Mucosa of rectum (tissue), 2 donors: ENCODE measurements at regions not wholly inside any gene's neighbourhood (a gene's known extent, or its start where the extent isn't known, plus 50 kb on each side); places are given as distances from the start of the nearest gene placed in this dataset.

Experiments
- H3K27ac ChIP-seq, 2 donors: one replicate each; pipeline ENCODE4 v1.7.0; 2013; ENCODE audit warnings: inconsistent platforms in 2 of 2, low read depth in 2 of 2, low read length in 2 of 2
- H3K27me3 ChIP-seq, 2 donors: one replicate each; pipeline ENCODE4 v1.7.0; 2013; ENCODE audit warnings: low read length in 2 of 2; ENCODE audit not compliant: control insufficient read depth in 2 of 2, insufficient read depth in 2 of 2
- H3K36me3 ChIP-seq, 2 donors: one replicate each; pipeline ENCODE4 v1.7.0; 2013; ENCODE audit warnings: low read length in 2 of 2; ENCODE audit not compliant: control insufficient read depth in 2 of 2, insufficient read depth in 2 of 2
- H3K4me1 ChIP-seq, 2 donors: one replicate each; pipeline ENCODE4 v1.7.0; 2013; ENCODE audit warnings: low read length in 2 of 2, mild to moderate bottlenecking in 1 of 2; ENCODE audit not compliant: control insufficient read depth in 2 of 2, insufficient read depth in 2 of 2
- H3K4me3 ChIP-seq, 2 donors: one replicate each; pipeline ENCODE4 v1.7.0; 2013; ENCODE audit warnings: low read length in 2 of 2
- H3K9ac ChIP-seq, 2 donors: one replicate each; pipeline ENCODE4 v1.7.0; 2013; ENCODE audit warnings: low read length in 2 of 2, low read depth in 1 of 2, mild to moderate bottlenecking in 1 of 2
- H3K9me3 ChIP-seq, 2 donors: one replicate each; pipeline ENCODE4 v1.7.0; 2013; ENCODE audit warnings: low read length in 2 of 2; ENCODE audit not compliant: control insufficient read depth in 2 of 2
- donor health status: healthy.
- donor health status: Normal muscosa, but diverticular disease.

DNA sequence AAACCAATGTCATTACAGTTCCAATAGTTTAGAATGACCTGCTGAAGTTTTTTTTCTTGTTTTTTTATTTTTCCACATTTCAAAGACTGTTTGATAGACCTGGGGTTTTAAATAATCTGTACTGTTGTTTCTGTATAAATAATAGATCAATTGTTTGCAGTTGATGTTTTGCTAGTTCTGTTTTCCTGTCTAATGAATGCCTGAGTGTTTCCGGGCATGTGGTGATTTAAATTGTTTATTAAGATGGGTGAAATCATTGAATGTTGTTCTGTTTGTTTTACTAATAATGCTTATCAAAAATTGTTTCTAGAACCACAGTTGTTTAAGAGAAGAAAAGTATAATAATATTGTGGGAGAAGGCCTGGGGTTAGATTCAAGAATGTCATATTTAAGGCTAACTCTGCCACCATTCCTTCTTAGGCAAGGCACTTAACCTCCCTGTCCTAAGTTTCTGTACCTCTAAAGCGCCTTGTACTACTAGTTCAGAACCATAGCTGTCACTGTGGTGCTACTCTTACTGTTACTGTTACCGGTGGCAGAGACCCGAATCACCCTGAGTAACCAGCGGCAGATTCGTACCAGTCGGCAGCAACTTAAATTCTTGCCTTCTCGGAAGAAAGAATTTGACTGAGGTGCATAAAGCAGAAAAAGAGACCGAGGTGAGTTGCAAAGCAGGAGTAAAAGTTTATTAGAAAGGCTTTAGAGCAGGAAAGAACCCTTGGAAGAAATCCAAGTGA lies 1014.1 kb downstream of the REEP3 start:
- no peaks in the 10 kb centered on the region for H3K4me1 ChIP-seq
- H3K36me3 ChIP-seq: no peaks in the 10 kb centered on the region
- H3K27ac ChIP-seq: no peak overlapping the region
- no peak overlapping the region for H3K4me3 ChIP-seq
- no peak overlapping the region for H3K9ac ChIP-seq
- no peaks in the 10 kb centered on the region for H3K9me3 ChIP-seq
- no peaks in the 10 kb centered on the region for H3K27me3 ChIP-seq

DNA sequence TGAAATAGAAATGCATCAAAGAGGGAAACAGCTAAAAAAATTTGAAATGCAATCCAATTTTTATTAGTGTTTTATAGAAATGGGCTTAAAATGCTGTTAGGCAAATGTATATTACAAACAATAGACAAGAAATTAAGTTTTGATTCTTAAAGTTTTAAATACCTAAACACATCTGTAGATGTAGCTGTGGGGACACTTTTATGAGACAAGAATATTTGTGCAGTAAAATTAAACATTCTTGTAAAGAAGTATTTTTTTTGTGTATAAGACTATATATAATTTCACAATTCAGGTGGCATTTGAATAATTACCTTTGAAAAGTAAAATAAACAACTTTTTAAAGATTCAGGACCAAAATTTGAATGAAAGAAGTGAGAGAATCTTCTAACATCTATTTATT lies 1015.9 kb downstream of the REEP3 start:
- no peak overlapping the region for H3K27ac ChIP-seq
- no peaks in the 10 kb centered on the region for H3K9me3 ChIP-seq
- no peak overlapping the region for H3K4me3 ChIP-seq

DNA sequence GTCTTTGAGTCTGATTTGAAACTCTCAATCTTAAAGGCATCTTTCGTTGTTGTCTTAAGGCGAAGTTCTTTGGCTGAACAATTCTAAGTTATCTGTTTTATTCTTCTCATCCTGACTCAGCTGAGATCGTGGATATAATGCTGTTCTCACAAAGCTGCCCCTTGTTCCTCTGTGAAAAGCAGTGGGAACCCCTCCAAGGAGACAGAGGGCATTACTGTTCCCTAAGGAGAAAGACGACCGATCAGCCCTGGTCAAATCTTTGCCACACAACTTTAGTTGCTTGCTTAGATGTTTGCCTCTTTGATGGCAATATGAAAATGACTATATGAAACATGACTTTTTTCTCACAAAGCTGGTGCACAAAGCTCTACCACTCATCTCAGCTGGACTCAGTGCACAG lies 1016.7 kb downstream of the REEP3 start:
- H3K9ac ChIP-seq: no peak overlapping the region
- no peaks in the 10 kb centered on the region for H3K27me3 ChIP-seq
- H3K9me3 ChIP-seq: no peaks in the 10 kb centered on the region
- H3K4me3 ChIP-seq: no peak overlapping the region
- no peak overlapping the region for H3K27ac ChIP-seq
- H3K4me1 ChIP-seq: no peaks in the 10 kb centered on the region
- no peaks in the 10 kb centered on the region for H3K36me3 ChIP-seq

More for the DNA sequence above, 1015.9 kb downstream of the REEP3 start:
- no peaks in the 10 kb centered on the region for H3K4me1 ChIP-seq
- H3K9ac ChIP-seq: no peak overlapping the region
- H3K36me3 ChIP-seq: no peaks in the 10 kb centered on the region
- no peaks in the 10 kb centered on the region for H3K27me3 ChIP-seq

DNA sequence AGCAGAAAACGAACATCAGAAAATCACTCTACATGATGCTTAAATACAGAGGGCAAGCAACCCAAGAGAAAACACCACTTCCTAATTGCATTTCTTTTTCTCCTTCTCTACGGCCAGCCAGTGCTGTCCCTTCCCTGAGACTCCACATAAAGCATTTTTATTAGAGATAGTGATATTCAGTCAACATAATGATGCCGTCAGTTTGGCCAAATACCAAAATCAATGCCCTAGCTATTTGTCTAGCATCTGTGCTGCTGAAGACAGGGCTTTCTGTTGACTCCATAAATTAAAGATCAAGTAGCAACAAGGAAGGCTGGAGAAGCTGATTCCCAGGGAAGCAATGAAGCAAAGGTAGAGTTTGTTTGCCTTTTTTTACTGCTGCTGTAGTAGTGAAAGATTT lies 1024.9 kb downstream of the REEP3 start:
- H3K9me3 ChIP-seq: no peaks in the 10 kb centered on the region
- no peak overlapping the region for H3K27ac ChIP-seq
- no peaks in the 10 kb centered on the region for H3K36me3 ChIP-seq
- H3K4me1 ChIP-seq: no peaks in the 10 kb centered on the region
- H3K27me3 ChIP-seq: no peaks in the 10 kb centered on the region
- no peak overlapping the region for H3K9ac ChIP-seq
- no peak overlapping the region for H3K4me3 ChIP-seq

DNA sequence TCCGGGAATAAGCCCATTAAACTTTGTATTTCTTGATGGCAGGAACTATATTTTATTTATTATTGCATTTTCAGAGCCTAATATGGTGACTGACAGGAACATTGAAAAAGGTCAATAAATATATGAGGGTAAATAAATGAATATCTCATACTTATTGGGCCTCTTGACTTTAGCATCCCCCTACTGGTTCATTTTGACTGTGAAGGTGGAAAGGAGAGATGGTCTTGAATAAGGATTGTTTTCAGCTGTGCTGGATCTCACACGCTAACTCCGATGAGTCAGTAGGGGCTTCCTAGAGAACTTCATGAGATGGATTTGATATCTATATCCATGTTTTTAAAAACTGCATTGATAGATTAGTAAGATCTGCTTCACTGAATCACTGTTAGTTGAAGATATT lies 1026.0 kb downstream of the REEP3 start:
- Histone ChIP-seq H3K9ac (no peak overlapping the region), H3K4me3 (no peak overlapping the region), H3K9me3 (no peaks in the 10 kb centered on the region), H3K27ac (no peak overlapping the region), H3K4me1 (no peaks in the 10 kb centered on the region), H3K27me3 (no peaks in the 10 kb centered on the region), H3K36me3 (no peaks in the 10 kb centered on the region)

DNA sequence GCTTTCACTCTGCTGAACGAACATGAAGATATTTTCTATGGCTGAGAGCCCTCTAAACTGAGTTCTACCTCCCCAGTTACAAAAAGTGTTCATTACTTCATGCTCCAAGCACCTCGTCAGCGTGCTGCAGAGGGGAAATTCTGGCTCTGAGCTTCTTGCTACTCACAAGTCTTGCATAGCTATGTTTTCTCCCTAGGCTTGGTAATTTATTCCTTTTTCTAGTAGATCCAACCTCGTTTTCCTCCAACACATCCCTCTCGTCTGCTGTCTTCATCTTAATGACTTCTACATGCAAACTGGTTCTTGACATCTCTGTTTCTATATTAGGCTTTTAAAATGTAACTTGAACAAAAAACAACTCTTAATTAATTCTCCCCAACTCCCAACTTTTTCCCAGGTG lies 1034.5 kb downstream of the REEP3 start:
- H3K9ac ChIP-seq: no peak overlapping the region
- no peaks in the 10 kb centered on the region for H3K9me3 ChIP-seq
- no peaks in the 10 kb centered on the region for H3K36me3 ChIP-seq
- H3K27me3 ChIP-seq: no peaks in the 10 kb centered on the region
- no peak overlapping the region for H3K27ac ChIP-seq
- no peaks in the 10 kb centered on the region for H3K4me1 ChIP-seq
- no peak overlapping the region for H3K4me3 ChIP-seq

DNA sequence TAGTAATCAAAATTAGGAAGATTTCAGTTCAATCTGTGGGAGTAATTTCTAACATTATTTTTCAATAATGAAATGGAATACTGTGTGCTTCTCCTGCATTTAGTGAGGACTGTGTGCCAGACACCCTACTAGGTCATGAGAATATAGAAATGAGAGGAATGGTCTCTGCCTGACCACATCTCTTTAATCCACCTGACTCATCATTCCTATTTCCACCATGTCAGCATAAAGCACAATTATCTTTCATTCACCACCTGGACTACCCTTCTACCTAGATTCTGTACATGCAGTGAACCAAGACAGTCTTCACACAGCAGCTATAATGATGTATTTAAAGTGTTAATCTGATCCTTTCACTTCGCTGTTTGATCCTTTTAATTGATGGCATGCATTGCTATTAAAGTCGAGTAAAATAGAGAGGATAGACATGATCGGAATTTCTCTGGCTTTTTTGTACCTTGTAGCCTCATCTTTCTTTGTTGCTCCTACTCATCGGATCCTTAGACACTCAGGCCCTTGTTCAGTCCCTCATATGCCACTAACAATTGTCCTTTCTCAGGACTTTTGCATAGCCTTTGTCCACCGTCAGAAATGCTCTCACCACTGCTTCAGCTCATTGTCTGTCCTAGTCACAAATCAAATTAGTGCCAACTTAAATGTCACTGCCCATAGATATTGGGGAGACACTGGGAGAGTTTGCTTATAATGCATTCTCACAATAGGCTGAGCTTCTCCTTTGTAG lies 1037.1 kb downstream of the REEP3 start:
- Histone ChIP-seq H3K27me3 (no peaks in the 10 kb centered on the region), H3K27ac (no peak overlapping the region), H3K9me3 (no peaks in the 10 kb centered on the region), H3K4me3 (no peak overlapping the region), H3K4me1 (no peaks in the 10 kb centered on the region), H3K36me3 (no peaks in the 10 kb centered on the region), H3K9ac (no peak overlapping the region)

DNA sequence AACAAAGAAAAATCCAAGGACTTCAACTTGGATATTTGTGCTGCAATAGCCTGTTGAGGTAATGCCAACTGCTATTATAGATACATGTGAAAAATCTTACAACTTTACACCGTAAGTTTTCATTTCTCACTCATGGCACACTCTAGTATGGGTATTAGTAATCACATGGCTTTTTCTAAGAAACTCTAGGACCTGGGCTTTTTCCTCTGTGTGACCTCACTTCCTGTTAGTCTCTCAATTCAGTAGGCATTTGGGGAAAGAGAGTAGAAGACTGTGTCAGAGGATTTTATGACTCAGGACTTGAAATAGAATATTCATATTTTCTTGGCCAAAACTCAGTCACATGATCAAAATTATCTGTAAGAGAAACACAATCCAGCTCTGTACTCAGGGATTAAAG lies 1049.9 kb downstream of the REEP3 start:
- H3K9me3 ChIP-seq: no peaks in the 10 kb centered on the region
- H3K4me1 ChIP-seq: peaks cover 2 to 13% of the 10 kb centered on the region in 2 donors
- H3K4me3 ChIP-seq: no peak overlapping the region
- no peak overlapping the region for H3K27ac ChIP-seq
- no peak overlapping the region for H3K9ac ChIP-seq
- H3K36me3 ChIP-seq: no peaks in the 10 kb centered on the region
- no peaks in the 10 kb centered on the region for H3K27me3 ChIP-seq

DNA sequence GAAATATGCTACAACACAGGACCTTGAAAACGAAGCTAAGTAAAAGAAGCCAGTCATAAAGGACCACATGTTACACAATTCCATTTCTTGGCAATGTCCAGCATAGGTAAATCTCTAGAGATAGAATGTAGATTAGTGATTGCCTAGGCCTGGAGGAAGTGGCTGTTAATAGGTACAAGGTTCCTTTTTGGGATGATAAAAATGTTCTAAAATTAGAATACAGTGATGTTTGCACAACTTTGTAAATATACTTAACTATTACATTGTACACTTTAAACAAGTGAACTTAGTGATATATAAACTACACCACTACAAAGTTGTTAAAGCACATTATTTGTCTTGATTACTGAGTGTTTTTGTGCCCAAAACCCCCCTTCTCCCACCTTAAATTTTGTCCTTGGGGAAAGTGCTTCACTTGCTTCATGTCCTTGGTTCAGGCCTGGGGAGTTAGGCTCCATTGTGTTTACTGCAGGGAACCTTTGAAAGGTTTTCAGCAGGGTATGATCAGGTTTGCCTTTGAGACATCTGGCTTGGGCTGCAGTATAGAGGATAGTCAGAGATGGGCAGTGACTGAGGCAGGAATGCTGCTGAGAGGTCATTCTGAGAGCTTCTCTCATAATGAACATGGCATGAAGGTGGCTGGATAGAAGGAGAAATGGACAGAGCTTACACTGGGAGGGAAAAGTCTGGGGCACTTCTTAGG lies 1052.6 kb downstream of the REEP3 start:
- no peaks in the 10 kb centered on the region for H3K9me3 ChIP-seq
- no peak overlapping the region for H3K9ac ChIP-seq
- peak overlapping the region in 1 of 2 donors; percentile 1 for H3K4me3 ChIP-seq
- H3K27ac ChIP-seq: peak overlapping the region in 1 of 2 donors; percentile 52
- H3K27me3 ChIP-seq: no peaks in the 10 kb centered on the region
- H3K4me1 ChIP-seq: peaks cover 2 to 13% of the 10 kb centered on the region in 2 donors
- no peaks in the 10 kb centered on the region for H3K36me3 ChIP-seq

DNA sequence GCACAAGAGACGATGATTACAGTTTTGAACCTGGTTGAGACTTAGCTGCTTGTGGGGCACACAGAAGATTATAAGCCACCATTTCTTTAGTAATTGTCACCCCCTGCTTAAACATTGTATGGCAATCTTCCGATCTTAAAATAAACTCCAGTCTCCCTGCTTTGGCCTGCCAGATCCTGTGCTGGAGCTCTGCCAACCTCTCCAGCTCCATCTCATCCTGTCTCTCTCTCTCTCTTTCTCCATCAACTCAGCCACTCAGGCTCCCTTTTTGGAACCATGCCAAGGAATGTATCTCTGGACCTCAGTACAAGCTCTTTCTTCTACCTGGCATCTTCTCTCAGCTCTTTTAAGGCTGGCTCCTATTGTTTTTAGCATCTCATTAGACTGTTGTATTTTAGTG lies 1053.2 kb downstream of the REEP3 start:
- Histone ChIP-seq H3K4me3 (peak overlapping the region in 1 of 2 donors; percentile 1), H3K27ac (peak overlapping the region in 1 of 2 donors; percentile 52), H3K9me3 (no peaks in the 10 kb centered on the region), H3K27me3 (no peaks in the 10 kb centered on the region), H3K4me1 (peaks cover 2 to 13% of the 10 kb centered on the region in 2 donors), H3K36me3 (no peaks in the 10 kb centered on the region), H3K9ac (no peak overlapping the region)
